Activated CD8-positive, alpha-beta memory T cell treated with anti-CD3 and anti-CD28 coated beads, Interleukin-2, amount 50 U/mL, for 24 hours (primary cell): ENCODE measurements at regions not wholly inside any gene's neighbourhood (a gene's known extent, or its start where the extent isn't known, plus 50 kb on each side); places are given as distances from the start of the nearest gene placed in this dataset.

Experiments
- DNase-seq: peaks from one replicate; pipeline ENCODE4 v3.0.0-alpha.2; 2020; ENCODE audit errors: extremely low read depth

GRCh38 chr6:14365393-14365792, 247.8 kb downstream of the CD83 start:
- DNase-seq, result no peak

DNA sequence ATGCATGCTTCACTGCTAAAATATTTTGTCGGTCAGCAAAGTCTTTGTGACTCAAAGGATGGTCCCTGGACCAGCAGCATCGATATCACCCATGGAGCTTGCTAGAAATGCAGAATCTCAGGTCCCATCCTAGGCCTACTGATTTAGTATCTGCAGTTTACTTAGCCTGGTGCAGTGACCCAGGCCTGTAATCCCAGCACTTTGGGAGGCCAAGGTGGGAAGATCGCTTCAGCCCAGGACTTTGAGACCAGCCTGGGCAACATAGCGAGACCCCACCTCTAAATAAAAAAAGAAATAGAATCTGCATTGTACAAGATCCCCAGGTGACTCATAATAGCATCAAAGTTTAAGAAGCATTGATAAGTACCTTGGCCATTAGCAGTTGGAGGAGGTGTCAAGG, 248.7 kb downstream of the CD83 start:
- DNase-seq, result no peak

DNA sequence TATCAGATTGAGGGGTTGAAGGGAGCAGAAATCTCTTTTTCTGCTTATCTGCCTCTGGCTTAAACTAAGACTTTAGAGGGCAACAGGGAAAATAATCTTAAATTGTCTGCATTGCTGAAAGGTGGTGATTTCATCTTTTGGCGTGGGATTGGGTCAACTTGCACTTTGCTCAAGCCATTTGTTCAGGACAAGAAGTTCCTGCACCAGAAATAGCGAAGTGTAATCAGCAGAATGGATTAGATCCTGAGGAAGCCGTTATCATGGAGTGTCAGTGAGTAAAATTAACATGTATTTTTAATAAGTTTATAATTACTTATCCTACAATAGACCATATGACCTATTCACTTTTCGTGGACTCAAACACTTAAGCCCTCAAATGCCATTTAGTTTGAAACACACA, 249.3 kb downstream of the CD83 start:
- no peak for DNase-seq

GRCh38 chr6:14367296-14367695, 249.7 kb downstream of the CD83 start:
- no peak for DNase-seq

DNA sequence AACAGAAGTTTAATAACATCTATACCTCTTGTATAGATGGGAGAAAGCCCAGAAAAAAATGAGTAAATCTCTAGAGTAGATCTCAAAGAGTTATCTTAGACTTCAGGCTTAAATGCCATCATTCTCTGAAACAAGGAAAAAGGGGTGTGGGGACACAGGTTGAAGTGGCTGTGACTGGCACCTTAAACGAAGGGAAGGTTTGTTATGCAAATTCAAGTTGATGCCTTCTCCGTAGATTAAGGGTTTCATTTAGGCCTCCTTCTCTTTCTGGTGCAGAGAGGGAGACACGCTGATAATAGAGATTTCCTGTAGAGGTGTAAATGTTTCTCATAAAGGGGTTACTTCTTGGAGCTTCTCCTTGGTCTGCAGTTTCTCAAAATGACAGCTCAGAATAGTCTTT, 252.1 kb downstream of the CD83 start:
- no peak for DNase-seq

DNA sequence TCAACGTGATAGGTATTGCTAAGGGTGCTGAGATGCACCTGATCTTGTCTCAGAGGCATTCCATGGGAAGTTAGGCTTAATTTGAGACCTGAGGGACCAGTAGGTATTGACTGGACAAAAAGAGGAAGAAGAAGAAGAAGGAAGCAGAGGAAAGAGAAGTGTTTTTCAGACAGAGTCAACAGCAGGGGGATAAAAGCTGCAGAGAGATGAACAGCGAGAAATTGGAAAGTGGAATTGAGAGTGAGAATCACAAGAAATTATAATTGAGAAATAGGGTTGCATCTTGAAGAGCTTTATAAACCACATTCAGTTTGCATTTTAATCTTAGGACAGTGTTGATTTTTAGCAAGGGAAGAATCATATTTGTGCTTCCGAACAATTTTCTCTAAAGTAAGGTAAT, 254.0 kb downstream of the CD83 start:
- no peak for DNase-seq

DNA sequence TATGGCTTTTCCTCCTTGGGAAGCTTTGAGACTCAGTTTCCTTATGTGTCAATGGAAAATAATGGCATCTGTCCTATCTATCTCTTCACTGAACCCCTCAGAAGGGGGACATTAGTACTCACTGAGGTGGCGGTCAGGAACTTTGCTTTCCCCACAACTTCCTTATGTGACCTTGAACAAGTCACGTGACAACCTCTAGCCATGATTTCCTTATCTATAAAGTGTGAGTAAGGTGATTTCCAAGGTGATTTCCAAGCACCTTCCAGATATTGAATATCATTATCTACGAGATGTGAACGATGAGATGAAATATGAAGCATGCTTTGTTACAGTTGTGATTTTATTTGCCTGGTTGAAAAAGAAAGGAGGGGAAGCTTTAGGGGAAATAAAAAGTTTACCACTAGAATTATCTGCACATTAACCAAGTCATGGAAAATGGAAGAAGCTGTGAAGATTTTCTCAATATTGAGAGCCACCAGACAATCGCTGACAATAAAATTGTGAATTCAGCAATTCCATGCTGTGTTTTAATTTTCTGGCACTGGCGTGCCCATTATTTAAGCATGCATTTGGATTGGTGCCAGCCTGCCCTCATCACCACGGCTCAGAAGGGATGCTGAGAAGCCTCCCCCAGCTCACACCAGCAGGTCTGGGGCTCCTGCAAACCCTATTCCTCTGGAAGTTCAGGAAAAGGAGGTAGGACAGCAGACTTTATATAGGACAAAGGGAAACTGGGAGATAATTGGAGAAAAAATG, 255.3 kb downstream of the CD83 start:
- DNase-seq, result no peak

- no peak for DNase-seq
Observed at GRCh38 chr6:14373648-14374437, 256.3 kb downstream of the CD83 start.

DNA sequence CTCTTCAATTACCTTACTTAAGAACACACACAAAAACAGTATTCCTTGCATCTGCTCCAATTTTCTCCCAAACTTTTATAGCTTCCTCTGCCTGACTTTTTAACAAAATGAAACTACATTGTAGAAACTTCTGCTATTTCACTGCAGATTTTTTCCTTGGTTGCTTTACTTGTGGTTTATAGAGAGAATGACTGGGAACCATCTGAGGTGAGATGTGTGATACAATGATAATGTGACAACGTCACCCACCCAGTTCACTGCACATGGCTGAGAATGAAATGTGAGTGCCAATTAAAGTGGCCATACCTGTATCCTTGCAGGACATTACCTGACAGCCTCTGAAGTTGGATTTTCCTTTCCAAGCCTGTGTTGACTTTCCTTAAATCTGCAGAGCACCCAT, 258.4 kb downstream of the CD83 start:
- DNase-seq, result no peak

DNA sequence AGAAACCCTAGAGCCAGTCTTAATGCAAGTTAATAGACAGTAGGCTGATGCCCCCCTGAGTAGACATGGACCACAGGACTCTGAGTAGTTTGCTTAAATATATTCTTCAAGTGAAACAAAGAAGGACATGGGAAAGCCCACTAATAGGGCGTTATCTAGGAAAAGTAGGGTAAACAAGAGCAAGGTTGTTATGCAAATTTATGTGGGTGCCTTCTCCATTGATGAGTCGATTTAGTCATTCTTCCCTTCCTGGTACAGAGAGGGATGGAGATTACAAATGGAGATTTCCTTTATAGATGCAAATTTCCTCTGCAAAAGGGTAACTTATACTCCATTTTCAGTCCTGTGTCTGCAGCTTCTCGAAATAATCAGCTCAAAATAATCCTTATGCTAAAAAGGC, 262.0 kb downstream of the CD83 start:
- no peak for DNase-seq

- DNase-seq, result no peak
Observed at GRCh38 chr6:14380086-14380820, 262.7 kb downstream of the CD83 start.

DNA sequence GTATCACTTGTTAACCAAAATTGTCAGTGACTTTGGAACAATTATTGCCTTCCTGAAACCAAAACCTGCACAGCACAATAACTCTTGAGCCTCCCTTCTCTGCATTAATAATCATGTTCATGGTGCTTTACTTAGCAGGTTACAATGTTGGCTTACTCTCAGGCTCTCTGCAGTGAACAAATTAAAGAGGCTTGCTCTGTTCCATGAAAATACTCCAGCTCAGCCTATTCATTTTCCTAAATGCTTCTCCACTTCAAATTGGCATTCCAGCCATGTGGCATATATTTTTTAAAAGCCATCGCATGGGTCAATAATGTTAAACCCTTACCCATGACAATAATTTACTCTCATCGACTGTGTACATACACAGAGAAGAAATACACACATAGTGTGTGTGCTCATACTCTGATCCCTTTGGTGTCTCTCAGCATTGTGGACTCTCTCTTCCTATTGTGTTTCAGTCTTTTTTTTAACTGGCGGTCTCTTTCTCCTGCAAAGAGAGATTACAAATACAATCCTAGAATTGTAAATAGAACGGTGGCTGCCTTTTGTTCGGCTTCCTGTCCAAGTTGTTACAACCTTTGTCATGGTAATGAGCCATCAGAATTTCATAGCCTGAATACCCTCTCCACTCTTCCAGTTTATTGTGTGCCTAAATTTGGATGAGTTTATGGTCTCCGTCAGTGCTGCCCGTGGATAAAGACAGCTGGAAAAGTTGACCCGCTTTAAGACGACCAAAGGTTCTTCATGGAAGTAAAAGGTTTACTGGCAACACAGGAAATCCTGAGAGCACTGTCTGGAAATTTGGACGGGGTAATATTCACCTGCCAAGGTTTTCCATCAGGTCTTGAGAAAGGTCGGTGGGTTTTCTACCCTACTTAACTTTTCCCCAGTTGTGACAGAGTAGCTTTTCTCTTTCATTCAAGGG, 263.6 kb downstream of the CD83 start:
- DNase-seq, result no peak

- DNase-seq, result no peak
Observed at GRCh38 chr6:14381829-14382677, 264.5 kb downstream of the CD83 start.

DNA sequence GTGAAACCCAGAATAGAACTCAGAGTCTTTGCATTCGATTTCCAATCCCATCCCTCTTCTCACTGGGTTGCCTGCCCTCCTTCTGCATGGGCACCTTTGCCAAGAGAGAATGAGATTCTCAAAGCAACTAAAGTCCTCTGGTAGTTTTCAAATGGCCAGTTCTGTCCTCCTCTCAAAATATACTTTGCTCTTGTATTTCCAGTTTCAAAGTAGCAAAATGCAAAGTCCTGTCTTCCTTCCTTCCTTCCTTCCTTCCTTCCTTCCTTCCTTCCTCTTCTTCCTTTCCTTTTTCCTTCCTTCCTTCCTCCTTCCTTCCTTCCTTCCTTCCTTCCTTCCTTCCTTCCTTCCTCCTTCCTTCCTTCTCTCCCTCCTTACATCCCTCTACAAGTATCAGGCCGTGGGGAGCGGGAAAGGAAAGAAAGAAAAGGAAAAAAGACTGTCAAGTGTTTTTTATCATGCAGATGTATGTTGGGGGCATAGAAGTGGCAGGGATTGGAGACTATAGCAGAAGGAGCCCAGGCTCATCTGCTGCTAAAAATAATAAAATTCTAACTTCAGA, 265.2 kb downstream of the CD83 start:
- no peak for DNase-seq

GRCh38 chr6:14383393-14384174, 266.0 kb downstream of the CD83 start:
- DNase-seq, result no peak

- no peak for DNase-seq
Observed at GRCh38 chr6:14384175-14384949, 266.8 kb downstream of the CD83 start.

DNA sequence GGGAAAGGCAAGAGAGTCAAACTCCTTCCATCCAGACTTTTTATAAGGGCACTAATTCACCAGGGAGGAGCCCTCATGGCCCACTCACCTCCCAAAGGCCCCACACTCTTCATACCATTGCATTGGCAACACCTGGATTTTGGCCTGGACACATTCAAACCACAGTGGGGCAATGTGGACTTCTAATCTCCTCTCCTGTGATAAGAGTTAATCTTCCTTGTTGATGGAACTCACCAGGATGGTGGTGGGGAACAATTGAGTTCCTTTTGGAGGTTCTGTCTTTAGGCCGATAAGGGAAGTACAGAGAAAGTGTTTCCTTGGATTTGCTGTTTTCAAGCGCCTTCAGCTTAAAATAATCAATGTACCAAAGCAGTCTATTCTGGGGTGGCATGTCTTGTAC, 268.7 kb downstream of the CD83 start:
- DNase-seq, result no peak

DNA sequence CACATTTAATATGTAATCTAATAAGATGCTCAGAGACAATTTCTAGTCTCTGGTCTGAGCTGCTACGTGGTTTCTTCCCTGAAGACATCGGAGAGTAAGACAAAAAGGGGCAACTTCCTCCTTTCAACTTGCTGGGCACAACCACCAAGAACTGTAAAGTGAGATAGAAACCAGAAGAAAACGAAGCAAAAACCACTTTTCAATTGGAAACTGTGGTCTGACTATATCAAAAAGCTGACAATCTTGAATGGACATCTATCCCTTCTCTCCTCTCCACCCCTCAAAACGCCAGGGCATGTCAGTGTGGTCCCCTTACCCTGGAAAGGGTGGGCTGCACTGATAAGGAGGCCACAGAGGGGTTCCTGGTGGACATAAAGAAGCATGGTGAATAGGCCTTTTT, 269.1 kb downstream of the CD83 start:
- no peak for DNase-seq

- no peak for DNase-seq
Observed at GRCh38 chr6:14388371-14388770, 270.8 kb downstream of the CD83 start.
